ENCODE measurements at regions not wholly inside any gene's neighbourhood (a gene's known extent, or its start where the extent isn't known, plus 50 kb on each side); places are given as distances from the start of the nearest gene placed in this dataset.
"Not testable (repeated sequence)": the region's sequence is repeated elsewhere in the genome, so short reads cannot be mapped to it uniquely, and the experiment has no call there.

DNA sequence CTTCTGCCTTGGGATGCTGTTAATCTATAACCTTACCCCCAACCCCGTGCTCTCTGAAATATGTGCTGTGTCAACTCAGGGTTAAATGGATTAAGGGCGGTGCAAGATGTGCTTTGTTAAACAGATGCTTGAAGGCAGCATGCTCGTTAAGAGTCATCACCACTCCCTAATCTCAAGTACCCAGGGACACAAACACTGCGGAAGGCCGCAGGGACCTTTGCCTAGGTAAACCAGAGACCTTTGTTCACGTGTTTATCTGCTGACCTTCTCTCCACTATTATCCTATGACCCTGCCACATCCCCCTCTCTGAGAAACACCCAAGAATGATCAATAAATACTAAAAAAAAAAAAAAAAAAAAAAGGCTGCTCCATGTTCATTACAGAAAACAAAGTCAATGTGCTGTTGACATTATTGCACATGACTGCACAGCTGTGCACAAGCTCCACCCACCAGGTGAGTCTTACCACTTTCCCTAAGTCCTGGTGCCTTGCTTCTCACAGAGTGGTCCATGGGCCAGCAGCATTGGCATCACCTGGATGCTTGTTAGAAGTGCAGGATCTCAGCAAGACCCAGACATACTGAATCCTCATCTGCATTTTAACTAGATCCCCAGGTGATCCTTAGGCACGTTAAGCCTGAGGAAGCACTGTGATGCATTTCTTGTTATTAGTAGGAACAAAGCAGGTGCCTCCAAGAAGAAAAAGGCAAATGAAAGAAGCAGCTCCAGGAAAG lies 127.0 kb downstream of the TMX1 start:
- not testable (repeated sequence) for H3K9me3 Mint-ChIP-seq; H3K4me1 Mint-ChIP-seq (ENCODE audit: low read depth); H3K36me3 Mint-ChIP-seq (ENCODE audit: low read depth); H3K27ac Mint-ChIP-seq; H3K4me3 Mint-ChIP-seq
- peaks cover 16% of the 10 kb centered on the region for H3K27me3 Mint-ChIP-seq

DNA sequence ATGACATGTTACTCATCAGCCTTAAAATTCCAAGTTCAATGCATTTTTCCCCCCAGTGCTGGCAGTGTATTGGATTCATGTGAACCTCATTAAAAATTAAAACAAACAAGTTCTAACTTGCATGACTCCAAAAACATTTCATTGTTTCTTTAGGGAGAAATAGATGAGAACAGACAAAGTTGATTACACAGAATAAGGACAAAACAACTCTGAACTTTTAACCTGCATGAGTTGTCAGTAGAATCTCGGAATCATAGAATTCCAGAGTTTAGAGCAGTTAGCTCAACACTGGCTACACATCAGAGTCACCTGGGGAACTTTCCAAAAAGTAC lies 127.5 kb downstream of the TMX1 start:
- H3K4me1 Mint-ChIP-seq (ENCODE audit: low read depth): no peaks in the 10 kb centered on the region
- H3K9me3 Mint-ChIP-seq: no peaks in the 10 kb centered on the region
- H3K36me3 Mint-ChIP-seq (ENCODE audit: low read depth): no peaks in the 10 kb centered on the region
- peaks cover 18% of the 10 kb centered on the region for H3K27me3 Mint-ChIP-seq
- no peak overlapping the region for H3K27ac Mint-ChIP-seq
- no peak overlapping the region for H3K4me3 Mint-ChIP-seq

DNA sequence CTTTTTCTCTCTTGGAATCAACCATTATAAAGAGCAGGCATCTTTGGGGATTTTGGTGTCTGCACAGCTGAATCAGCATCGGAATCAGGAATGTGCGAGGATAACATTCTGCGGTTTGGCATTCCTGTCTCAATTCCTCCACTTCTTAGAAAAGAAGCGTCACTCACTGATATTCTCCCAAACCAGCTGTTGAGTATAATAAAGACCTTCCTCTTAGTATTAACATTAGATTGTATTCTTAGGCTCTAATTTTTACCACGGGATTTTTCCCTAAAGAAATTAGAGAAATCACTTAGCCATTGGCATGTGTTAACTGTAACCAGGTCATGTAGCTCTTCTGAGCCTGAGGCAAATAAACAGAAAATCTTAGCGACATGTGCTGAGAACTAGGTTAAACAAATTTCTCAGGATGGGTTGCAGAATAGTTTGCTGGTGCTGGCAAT lies 128.7 kb downstream of the TMX1 start:
- no peaks in the 10 kb centered on the region for H3K9me3 Mint-ChIP-seq
- no peaks in the 10 kb centered on the region for H3K36me3 Mint-ChIP-seq (ENCODE audit: low read depth)
- no peak overlapping the region for H3K27ac Mint-ChIP-seq
- no peaks in the 10 kb centered on the region for H3K4me1 Mint-ChIP-seq (ENCODE audit: low read depth)
- peaks cover 20% of the 10 kb centered on the region for H3K27me3 Mint-ChIP-seq
- no peak overlapping the region for H3K4me3 Mint-ChIP-seq

DNA sequence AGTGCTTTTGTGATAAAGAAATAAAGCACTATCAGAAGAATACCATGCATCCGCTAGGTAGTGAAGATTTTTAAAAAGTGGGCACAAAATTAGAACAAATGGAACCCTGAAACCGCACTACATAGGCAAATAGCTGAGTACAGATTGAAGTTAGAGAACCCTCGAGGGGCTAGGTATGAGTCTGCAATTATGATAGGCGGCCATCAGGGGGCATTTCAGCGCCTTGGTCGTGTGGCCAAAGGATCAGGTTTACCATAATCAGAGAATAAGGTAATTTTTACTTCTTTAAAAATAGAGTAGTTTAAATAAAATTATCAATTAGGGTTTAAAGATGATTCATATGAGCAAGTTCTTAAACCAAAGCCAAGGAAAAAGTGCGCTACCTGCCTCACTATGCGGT lies 129.8 kb downstream of the TMX1 start:
- H3K36me3 Mint-ChIP-seq (ENCODE audit: low read depth): no peaks in the 10 kb centered on the region
- H3K9me3 Mint-ChIP-seq: no peaks in the 10 kb centered on the region
- H3K4me1 Mint-ChIP-seq (ENCODE audit: low read depth): no peaks in the 10 kb centered on the region
- no peak overlapping the region for H3K27ac Mint-ChIP-seq
- peaks cover 20% of the 10 kb centered on the region for H3K27me3 Mint-ChIP-seq
- no peak overlapping the region for H3K4me3 Mint-ChIP-seq

DNA sequence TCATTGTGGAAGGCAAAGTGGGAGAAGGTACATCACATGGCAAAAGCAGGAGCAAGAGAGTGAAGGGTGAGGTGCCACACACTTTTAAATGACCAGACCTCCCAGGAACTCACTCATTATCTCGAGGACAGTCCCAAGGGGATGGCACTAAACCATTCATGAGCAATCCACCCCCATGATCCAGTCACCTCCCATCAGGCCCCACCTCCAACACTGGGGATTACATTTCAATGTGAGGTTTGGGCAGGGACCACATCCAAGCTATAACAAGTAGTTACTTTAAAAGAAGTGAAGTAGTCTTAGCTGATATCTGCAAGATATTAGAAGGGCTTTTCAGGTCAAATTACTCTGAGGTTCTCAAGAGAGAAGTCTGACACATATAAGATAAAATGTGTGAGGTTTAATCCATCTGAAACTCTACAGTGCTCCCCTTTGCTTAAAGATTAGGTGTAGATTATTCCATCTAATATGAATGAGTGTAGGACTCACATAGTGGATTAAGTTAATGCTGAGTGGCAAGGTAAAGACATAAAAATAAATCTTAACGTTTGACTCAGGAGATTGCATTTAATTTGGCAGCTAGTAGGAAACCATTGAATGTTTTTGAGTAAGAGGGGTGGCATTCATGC lies 130.8 kb downstream of the TMX1 start:
- Mint-ChIP-seq H3K27me3 (peaks cover 20% of the 10 kb centered on the region), H3K4me1 (ENCODE audit: low read depth) (no peaks in the 10 kb centered on the region), H3K4me3 (no peak overlapping the region), H3K36me3 (ENCODE audit: low read depth) (no peaks in the 10 kb centered on the region), H3K27ac (no peak overlapping the region), H3K9me3 (no peaks in the 10 kb centered on the region)

DNA sequence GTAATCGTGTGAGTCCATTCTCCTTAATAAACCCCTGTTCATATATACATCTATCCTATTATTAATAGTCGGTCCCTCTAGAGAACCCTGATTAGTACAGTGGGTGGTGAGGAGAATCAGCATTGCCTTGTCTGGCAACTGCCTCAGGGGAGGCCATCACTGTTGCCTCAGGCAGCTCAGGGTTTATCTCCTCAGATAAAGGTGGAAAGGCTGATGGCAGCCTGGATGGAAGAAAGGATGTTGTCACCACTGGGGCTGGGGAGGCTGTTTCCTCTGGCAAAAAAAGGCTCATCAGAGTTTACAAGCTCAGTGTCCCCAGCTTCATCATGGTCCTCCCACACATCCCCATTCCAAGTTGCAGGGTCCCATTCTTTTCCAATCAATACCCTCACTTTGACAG lies 137.1 kb downstream of the TMX1 start:
- not testable (repeated sequence) for H3K4me1 Mint-ChIP-seq (ENCODE audit: low read depth); H3K36me3 Mint-ChIP-seq (ENCODE audit: low read depth); H3K9me3 Mint-ChIP-seq; H3K27ac Mint-ChIP-seq; H3K27me3 Mint-ChIP-seq; H3K4me3 Mint-ChIP-seq

DNA sequence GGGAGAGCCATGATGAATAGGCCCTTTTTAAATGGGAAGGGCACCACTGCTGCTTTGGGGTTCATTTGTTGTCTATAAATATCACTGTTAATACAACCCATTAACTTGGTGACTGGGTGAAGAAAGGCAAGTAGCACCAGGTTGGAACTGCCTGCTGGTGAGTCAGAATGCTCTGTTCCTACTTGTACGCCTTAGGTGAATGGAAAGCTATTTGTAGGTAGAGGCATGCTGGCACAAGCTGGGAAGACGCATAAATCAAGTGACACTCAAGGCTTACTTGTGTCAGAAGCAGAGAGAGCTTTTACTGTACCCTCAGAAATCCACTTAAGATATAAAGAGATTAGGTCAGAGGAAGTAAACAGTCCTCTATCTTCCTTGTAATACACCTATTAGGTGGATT lies 142.5 kb downstream of the TMX1 start:
- no peaks in the 10 kb centered on the region for H3K4me1 Mint-ChIP-seq (ENCODE audit: low read depth)
- no peaks in the 10 kb centered on the region for H3K36me3 Mint-ChIP-seq (ENCODE audit: low read depth)
- H3K9me3 Mint-ChIP-seq: no peaks in the 10 kb centered on the region
- peaks cover 4% of the 10 kb centered on the region for H3K27me3 Mint-ChIP-seq
- H3K27ac Mint-ChIP-seq: no peak overlapping the region
- no peak overlapping the region for H3K4me3 Mint-ChIP-seq

DNA sequence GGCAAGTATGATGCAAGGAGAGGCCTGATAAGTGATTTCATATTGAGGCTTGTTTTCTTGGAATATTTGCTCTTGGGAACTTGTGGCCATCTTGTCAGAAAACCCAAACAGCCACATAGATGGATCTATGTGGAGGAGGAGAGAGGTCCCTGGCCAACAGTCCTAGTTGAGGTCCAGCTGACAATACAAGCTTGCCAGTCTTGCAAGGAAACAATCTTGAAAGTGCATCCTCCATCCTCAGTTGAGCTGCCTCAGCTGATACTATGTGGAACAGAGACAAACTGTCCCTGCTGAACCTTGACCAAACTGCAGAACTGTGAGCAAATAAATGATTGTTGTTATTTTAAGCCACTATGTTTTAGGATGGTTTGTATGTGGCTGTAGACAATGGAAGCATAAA lies 146.4 kb downstream of the TMX1 start:
- no peaks in the 10 kb centered on the region for H3K9me3 Mint-ChIP-seq
- no peak overlapping the region for H3K27ac Mint-ChIP-seq
- no peaks in the 10 kb centered on the region for H3K36me3 Mint-ChIP-seq (ENCODE audit: low read depth)

DNA sequence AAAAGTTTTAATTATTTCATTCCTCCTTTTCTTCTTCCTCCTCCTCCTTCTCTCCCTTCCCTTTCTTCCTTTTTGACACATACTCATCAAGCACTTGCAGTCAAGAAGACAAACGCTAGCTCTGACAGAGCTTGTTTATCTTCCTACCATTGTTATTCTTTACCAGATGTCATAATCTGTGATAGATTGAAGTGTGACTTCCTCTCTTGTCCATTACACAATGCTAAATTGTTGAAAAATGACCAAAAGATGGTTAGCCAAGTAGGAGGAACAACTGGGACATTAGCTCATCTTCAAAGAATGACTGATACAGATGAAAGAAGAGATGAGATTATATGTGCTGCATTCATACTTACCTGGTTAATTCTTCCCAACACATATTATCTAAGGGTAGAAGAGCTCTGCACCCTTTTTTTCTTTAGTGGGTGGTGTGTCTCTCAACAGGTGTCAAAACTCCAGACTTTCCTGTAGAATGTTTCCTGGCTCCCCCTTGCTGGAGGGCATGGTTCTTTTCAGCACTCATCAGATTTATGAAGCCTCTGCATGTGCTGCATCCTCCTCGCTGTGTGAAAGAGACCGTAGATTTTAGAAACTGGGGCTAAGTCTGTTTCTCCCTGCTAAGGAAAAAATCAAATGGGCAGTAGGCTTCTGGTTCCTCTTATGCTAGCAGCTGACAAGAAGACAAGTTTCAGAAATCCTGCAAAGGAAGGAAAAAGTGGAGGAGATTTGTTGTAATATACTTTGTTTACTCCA lies 147.1 kb downstream of the TMX1 start:
- Mint-ChIP-seq H3K9me3 (no peaks in the 10 kb centered on the region), H3K36me3 (ENCODE audit: low read depth) (no peaks in the 10 kb centered on the region), H3K4me1 (ENCODE audit: low read depth) (no peaks in the 10 kb centered on the region), H3K27me3 (peaks cover 6% of the 10 kb centered on the region), H3K27ac (no peak overlapping the region), H3K4me3 (no peak overlapping the region)

More for the DNA sequence above, 146.4 kb downstream of the TMX1 start:
- H3K4me3 Mint-ChIP-seq: no peak overlapping the region
- H3K27me3 Mint-ChIP-seq: peaks cover 6% of the 10 kb centered on the region
- no peaks in the 10 kb centered on the region for H3K4me1 Mint-ChIP-seq (ENCODE audit: low read depth)

DNA sequence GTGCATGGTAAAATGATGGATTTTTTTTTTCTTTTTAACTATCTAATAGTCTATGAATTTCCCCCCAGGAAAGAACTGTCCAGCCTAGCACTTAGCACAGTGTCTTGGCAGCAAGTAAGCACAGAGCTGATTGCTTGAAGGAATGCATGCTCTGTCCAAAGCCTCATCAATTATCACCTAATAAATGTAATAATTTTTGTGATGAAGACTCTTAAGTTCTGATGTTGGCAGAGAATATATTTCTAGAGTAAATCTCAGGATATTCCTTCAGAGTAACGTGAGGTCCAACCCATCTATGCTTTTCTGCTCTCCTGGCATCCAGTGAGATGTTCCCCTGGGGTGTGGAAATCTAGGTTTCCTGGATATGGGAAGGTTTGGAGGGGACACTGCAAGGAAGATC lies 152.4 kb downstream of the TMX1 start:
- Mint-ChIP-seq H3K27ac (no peak overlapping the region), H3K9me3 (no peaks in the 10 kb centered on the region), H3K4me3 (no peak overlapping the region)

DNA sequence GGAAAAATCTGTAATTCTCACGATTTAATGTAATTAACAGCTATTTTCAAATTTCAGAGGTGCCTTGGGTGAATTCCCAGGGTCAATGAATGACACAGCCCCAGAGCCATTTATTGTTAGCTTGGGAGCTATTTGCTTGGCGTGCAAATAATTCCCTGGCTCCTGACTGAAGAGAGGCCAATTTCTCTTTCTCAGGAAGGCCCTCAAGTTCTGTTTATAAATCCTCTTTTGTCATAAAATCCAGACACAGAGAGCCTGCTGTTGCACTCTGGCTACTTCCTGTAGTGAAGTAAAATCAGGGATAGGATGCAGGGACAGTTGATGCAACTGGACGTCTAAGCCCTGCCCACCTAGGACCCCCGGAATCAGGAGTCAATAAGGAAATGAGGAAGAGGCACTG lies 154.3 kb downstream of the TMX1 start:
- peaks cover 23% of the 10 kb centered on the region for H3K27me3 Mint-ChIP-seq
- H3K4me1 Mint-ChIP-seq (ENCODE audit: low read depth): no peaks in the 10 kb centered on the region
- no peaks in the 10 kb centered on the region for H3K9me3 Mint-ChIP-seq
- H3K36me3 Mint-ChIP-seq (ENCODE audit: low read depth): no peaks in the 10 kb centered on the region
- no peak overlapping the region for H3K27ac Mint-ChIP-seq
- no peak overlapping the region for H3K4me3 Mint-ChIP-seq

More for the DNA sequence above, 152.4 kb downstream of the TMX1 start:
- Mint-ChIP-seq H3K4me1 (ENCODE audit: low read depth) (no peaks in the 10 kb centered on the region), H3K27me3 (peaks cover 16% of the 10 kb centered on the region), H3K36me3 (ENCODE audit: low read depth) (no peaks in the 10 kb centered on the region)

DNA sequence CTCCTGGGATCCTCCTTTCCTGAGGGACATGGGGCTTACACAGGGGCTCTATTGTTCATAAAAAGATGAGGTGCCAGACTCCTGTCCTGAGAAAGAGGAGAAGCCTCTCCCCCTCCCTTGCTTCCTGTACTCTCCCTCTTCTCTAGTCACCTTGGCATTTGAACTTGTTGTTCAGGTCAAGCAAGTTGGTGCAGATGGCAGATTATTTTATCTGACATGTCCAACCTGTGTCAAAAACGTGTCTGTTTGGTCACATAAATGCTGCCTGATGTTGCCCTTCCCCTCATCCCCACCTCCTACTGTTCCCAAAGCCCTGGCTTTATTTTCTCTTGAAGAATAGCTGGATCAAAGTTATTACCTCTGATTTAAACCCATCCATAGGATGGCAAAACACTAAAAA lies 154.8 kb downstream of the TMX1 start:
- H3K4me3 Mint-ChIP-seq: no peak overlapping the region
- no peaks in the 10 kb centered on the region for H3K4me1 Mint-ChIP-seq (ENCODE audit: low read depth)
- H3K36me3 Mint-ChIP-seq (ENCODE audit: low read depth): no peaks in the 10 kb centered on the region
- H3K27me3 Mint-ChIP-seq: peaks cover 20% of the 10 kb centered on the region
- H3K27ac Mint-ChIP-seq: no peak overlapping the region
- no peaks in the 10 kb centered on the region for H3K9me3 Mint-ChIP-seq

DNA sequence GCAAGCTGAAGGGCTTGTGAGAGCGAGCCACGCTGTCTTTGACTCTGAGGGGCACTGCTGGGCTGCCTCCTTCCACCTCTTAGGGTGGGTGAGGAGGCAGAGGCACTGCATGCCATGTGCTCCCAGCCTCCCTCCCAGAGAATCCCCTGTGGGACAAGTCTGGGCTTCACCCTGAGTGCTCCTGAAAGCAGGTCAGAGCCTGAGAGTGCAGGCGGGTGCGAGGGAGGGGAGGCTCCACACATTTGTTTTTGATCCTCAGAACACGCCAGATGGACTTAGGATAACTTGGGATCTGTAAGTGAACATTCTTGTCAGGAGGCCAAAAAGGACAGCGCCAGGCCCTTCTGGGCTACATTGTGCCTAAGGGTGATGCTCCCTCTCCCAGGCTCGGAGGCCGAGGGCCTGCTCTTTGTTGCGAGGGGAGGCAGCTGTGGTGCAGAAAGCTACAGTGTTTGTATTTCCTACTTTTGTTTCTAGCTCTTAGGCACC lies 155.4 kb downstream of the TMX1 start:
- Mint-ChIP-seq H3K4me1 (ENCODE audit: low read depth) (no peaks in the 10 kb centered on the region), H3K36me3 (ENCODE audit: low read depth) (no peaks in the 10 kb centered on the region), H3K27ac (no peak overlapping the region), H3K27me3 (peaks cover 24% of the 10 kb centered on the region), H3K9me3 (no peaks in the 10 kb centered on the region), H3K4me3 (no peak overlapping the region)

DNA sequence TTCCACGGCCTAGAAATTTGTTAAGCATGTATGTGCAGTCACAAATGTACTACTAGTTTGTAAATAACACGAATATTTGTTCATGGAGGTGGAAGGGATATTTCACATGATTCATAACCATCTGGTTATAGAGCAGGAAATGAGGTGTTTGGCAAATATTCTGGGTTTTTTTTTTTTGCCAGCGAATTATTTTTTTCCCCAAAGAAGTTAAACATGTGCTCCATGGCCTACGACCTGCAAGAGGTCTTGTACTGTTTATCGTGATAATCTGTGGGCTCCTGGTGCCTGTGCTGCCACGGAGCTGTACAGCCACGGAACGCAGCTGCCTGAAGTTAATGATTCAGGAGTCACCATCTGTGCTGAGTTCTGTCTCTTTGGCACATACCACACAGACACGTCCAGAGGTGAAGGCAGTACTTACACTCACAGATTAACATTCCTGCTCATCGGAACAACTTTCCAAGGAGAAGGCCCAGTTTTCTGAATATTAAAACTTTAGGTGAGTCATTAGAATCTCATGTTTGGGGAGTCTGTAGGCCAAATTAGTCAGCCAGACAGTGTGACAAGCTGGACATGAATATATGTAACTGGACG lies 156.3 kb downstream of the TMX1 start:
- Mint-ChIP-seq H3K4me3 (no peak overlapping the region), H3K9me3 (no peaks in the 10 kb centered on the region), H3K4me1 (ENCODE audit: low read depth) (no peaks in the 10 kb centered on the region), H3K36me3 (ENCODE audit: low read depth) (no peaks in the 10 kb centered on the region), H3K27me3 (peaks cover 24% of the 10 kb centered on the region), H3K27ac (no peak overlapping the region)

DNA sequence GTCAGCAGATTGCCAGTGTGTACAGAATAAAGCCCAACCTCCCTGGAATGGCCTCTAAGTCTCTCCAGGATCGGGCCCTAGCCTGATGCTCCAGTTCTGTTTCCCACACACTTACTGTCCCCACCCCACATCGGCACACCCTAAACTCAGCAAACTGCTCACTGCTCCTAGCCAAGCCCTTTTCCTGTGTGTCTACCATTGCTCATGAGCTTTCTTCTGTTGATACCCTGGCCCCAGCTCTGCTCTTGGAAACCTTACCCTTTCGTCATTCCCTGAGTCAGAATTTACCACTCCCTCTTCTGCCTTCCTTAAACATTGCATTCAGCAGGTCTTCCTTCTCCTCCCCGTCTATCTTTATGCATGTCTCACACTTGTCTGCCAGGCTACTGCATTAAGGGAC lies 158.9 kb downstream of the TMX1 start:
- H3K27me3 Mint-ChIP-seq: peaks cover 26% of the 10 kb centered on the region
- H3K4me3 Mint-ChIP-seq: no peak overlapping the region
- H3K9me3 Mint-ChIP-seq: no peaks in the 10 kb centered on the region
- no peak overlapping the region for H3K27ac Mint-ChIP-seq
- no peaks in the 10 kb centered on the region for H3K4me1 Mint-ChIP-seq (ENCODE audit: low read depth)
- no peaks in the 10 kb centered on the region for H3K36me3 Mint-ChIP-seq (ENCODE audit: low read depth)

Data from stimulated activated naive CD8-positive, alpha-beta T cell treated with anti-CD3 and anti-CD28 coated beads, Interleukin-15, Interleukin-2, amounts not matched to agents 100 ng/mL and 50 ng/mL, for 24 hours (primary cell).